HCT116 (cell line): ENCODE measurements at regions not wholly inside any gene's neighbourhood (a gene's known extent, or its start where the extent isn't known, plus 50 kb on each side); places are given as distances from the start of the nearest gene placed in this dataset.

ENCODE experiments used
- ATAC-seq: fragments of 200-7000 bp; cut with Tn5 transposase; 2 replicates; pipeline ENCODE4 v1.9.1; 2020; ENCODE audit warnings: mild to moderate bottlenecking, moderate library complexity
- BruUV-seq: library from RNA; stranded (reverse); fragments of 400-500 nt; replicated peaks from 2 replicates; lab custom pipeline; 2021; lab: Mats Ljungman, UMichigan
- CTCF ChIA-PET: fragments of 300-600 bp; sonication (Branson Sonifier 250); formaldehyde crosslinking; loops from one replicate; lab custom pipeline; 2021; ENCODE audit warnings: antibody characterized with exemption; lab: Charles Lee
- POLR2A ChIA-PET: fragments of 300-600, 350-600 bp; sonication (Branson Sonifier 250); formaldehyde crosslinking; loops from one replicate; lab custom pipeline; 2021; ENCODE audit warnings: antibody characterized with exemption; lab: Charles Lee
- RAD21 ChIA-PET, 2 experiments: fragments of 300-600 bp; sonication (Branson Sonifier 250); formaldehyde crosslinking; loops; one replicate each; lab custom pipeline; 2023; ENCODE audit warnings: low total read pairs in 2 of 2; ENCODE audit not compliant: uncharacterized antibody in 2 of 2, unreplicated experiment in 2 of 2, low non-redundant PET in 1 of 2; lab: Charles Lee
- DNase-seq: peaks from one replicate; pipeline ENCODE4 v3.0.0-alpha.2; 2010; ENCODE audit warnings: low read depth, low spot score
- H2AFZ ChIP-seq: fragments of 200-600 bp; shearing (Covaris generic), sonication (generic); 2 replicates; pipeline ENCODE4 v1.6.1; 2017; ENCODE audit warnings: low read depth, mixed run types, mixed read lengths, antibody characterized with exemption, low read length; ENCODE audit not compliant: poor library complexity, severe bottlenecking
- H3K27ac ChIP-seq: 2 replicates; pipeline ENCODE4 v1.5.1; 2012; ENCODE audit warnings: low read depth, low read length
- H3K27me3 ChIP-seq: fragments of 200-600 bp; sonication (generic); 2 replicates; pipeline ENCODE4 v1.6.1; 2016; ENCODE audit warnings: mixed run types, low read length, mixed read lengths; ENCODE audit not compliant: insufficient read depth
- H3K36me3 ChIP-seq, 2 experiments: fragments of 200-500 bp in 1 of 2; fragments of 200-600 bp in 1 of 2; sonication (Bioruptor generic) in 1 of 2; sonication (generic) in 1 of 2; 2 replicates each; pipeline versions ENCODE4 v1.5.1 to v1.6.1; 2014 to 2016; ENCODE audit warnings: low read length in 2 of 2, inconsistent platforms in 1 of 2, mixed read lengths in 1 of 2, mixed run types in 1 of 2; ENCODE audit not compliant: insufficient read depth in 2 of 2, control insufficient read depth in 1 of 2
- H3K4me1 ChIP-seq, 2 experiments: fragments of 200-600 bp in 1 of 2; sonication (generic) in 1 of 2; 2 replicates each; pipeline versions ENCODE4 v1.5.1 to v1.6.1; 2012 to 2017; ENCODE audit warnings: low read length in 2 of 2, inconsistent platforms in 1 of 2, mild to moderate bottlenecking in 1 of 2, mixed read lengths in 1 of 2, mixed run types in 1 of 2, moderate library complexity in 1 of 2; ENCODE audit not compliant: insufficient read depth in 2 of 2, control insufficient read depth in 1 of 2
- H3K4me2 ChIP-seq: fragments of 200-600 bp; sonication (generic); 2 replicates; pipeline ENCODE4 v1.6.1; 2017; ENCODE audit warnings: mixed run types, low read length, mixed read lengths
- H3K4me3 ChIP-seq, 2 experiments: fragments of 200-600 bp in 1 of 2; sonication (generic) in 1 of 2; replicated peaks in 1 of 2; 2 replicates each; pipeline ENCODE4 v1.5.1; 2011 to 2016; ENCODE audit warnings: low read length in 2 of 2, control low read depth in 1 of 2, low read depth in 1 of 2, mild to moderate bottlenecking in 1 of 2, mixed read lengths in 1 of 2, mixed run types in 1 of 2
- H3K79me2 ChIP-seq: fragments of 200-600 bp; sonication (generic); 2 replicates; pipeline ENCODE4 v1.6.1; 2017; ENCODE audit warnings: mild to moderate bottlenecking, mixed run types, low read length, moderate library complexity, mixed read lengths; ENCODE audit not compliant: insufficient read depth
- H3K9ac ChIP-seq: fragments of 200-600 bp; sonication (generic); 2 replicates; pipeline ENCODE4 v1.6.1; 2016; ENCODE audit warnings: low read length, mixed read lengths
- H3K9me2 ChIP-seq: fragments of 200-600 bp; sonication (generic), shearing (Covaris generic); 2 replicates; pipeline ENCODE4 v1.6.1; 2017; ENCODE audit warnings: mixed run types, mild to moderate bottlenecking, moderate library complexity; ENCODE audit not compliant: insufficient read depth
- H3K9me3 ChIP-seq, 2 experiments: fragments of 200-500 bp in 1 of 2; fragments of 200-600 bp in 1 of 2; sonication (Bioruptor generic) in 1 of 2; sonication (generic) in 1 of 2; 2 replicates each; pipeline ENCODE4 v1.6.1; 2014 to 2017; ENCODE audit warnings: low read length in 2 of 2, mixed read lengths in 2 of 2, inconsistent platforms in 1 of 2, low read depth in 1 of 2, mild to moderate bottlenecking in 1 of 2, mixed run types in 1 of 2, moderate library complexity in 1 of 2; ENCODE audit not compliant: control insufficient read depth in 1 of 2, insufficient read depth in 1 of 2
- H4K20me1 ChIP-seq: fragments of 200-600 bp; sonication (generic), shearing (Covaris generic); 2 replicates; pipeline ENCODE4 v1.6.1; 2017; ENCODE audit warnings: mixed run types, mild to moderate bottlenecking, moderate library complexity; ENCODE audit not compliant: insufficient read depth
- CEBPB ChIP-seq: IDR thresholded peaks from 2 replicates; pipeline ENCODE4 v1.6.1; 2012; ENCODE audit warnings: low read depth
- EGR1 ChIP-seq: IDR thresholded peaks from 2 replicates; pipeline ENCODE4 v1.6.1; 2012; ENCODE audit warnings: low read depth
- EZH2 ChIP-seq: fragments of 200-600 bp; sonication (generic); IDR thresholded peaks from 2 replicates; pipeline ENCODE4 v1.6.1; 2017; ENCODE audit warnings: antibody characterized with exemption, mixed run types
- JUND ChIP-seq: IDR thresholded peaks from 2 replicates; pipeline ENCODE4 v1.6.1; 2012
- POLR2A ChIP-seq: IDR thresholded peaks from 2 replicates; pipeline ENCODE4 v1.7.0; 2011; ENCODE audit warnings: borderline replicate concordance; ENCODE audit not compliant: insufficient read depth, insufficient read length; ENCODE audit errors: extremely low read depth
- POLR2AphosphoS5 ChIP-seq: IDR thresholded peaks from 2 replicates; pipeline ENCODE4 v1.6.1; 2011; ENCODE audit warnings: mild to moderate bottlenecking, low read depth, low read length, moderate library complexity
- TCF7L2 ChIP-seq: IDR thresholded peaks from 2 replicates; pipeline ENCODE4 v1.7.0; 2011; ENCODE audit warnings: borderline replicate concordance, inconsistent platforms; ENCODE audit not compliant: insufficient read depth, insufficient read length; ENCODE audit errors: extremely low read depth
- YY1 ChIP-seq: IDR thresholded peaks from 2 replicates; pipeline ENCODE4 v1.6.1; 2011; ENCODE audit warnings: low read length, low read depth, moderate library complexity, mild to moderate bottlenecking; ENCODE audit not compliant: insufficient replicate concordance; ENCODE audit errors: extremely low read depth
- ZNF274 ChIP-seq: fragments of 200-500 bp; sonication (Bioruptor generic); IDR thresholded peaks from 2 replicates; pipeline ENCODE4 v1.6.1; 2014; ENCODE audit warnings: mild to moderate bottlenecking, low read depth, low read length, inconsistent platforms
- intact Hi-C: fragments of 100-400 bp; cut with micrococcal nuclease; formaldehyde crosslinking; loops from 2 replicates; pipeline ENCODE4 v1.10.0; 2022
- TF ChIP-seq, protein P1 (sequence below): IDR thresholded peaks from 2 replicates; pipeline ENCODE4 v1.6.1; 2012
- TF ChIP-seq, protein P2 (sequence below): IDR thresholded peaks from 2 replicates; pipeline ENCODE4 v1.6.1; 2011; ENCODE audit warnings: mild to moderate bottlenecking, low read length, moderate library complexity; ENCODE audit not compliant: insufficient replicate concordance; ENCODE audit errors: extremely low read depth
- TF ChIP-seq, protein P3 (sequence below): IDR thresholded peaks from 2 replicates; pipeline ENCODE4 v1.6.1; 2012; ENCODE audit warnings: low read depth

DNA sequence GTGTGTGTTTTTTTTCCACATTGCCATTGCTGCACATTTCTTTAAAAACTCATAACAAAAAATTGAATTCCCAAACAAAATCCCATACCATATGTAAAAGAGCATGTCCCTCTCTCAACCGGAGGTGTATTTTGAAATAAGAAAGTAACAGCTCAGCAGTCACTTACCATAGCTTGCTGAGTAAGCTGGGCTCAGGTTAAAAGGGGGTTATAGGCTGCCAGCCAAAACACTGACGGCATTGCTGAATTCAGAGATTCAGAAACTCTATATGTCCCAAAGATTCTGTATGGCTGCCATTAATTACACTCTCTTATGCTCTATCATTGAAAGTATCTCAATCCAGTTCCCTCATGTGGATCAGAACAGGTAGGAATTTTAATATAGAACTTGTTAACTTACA is 276.0 kb downstream of the FOXG1 start:
- no TSS peak for BruUV-seq
- Histone ChIP-seq H3K27me3 (no peaks in the 10 kb centered on the region), H4K20me1 (no peaks in the 10 kb centered on the region), H3K4me3 (no peak overlapping the region), H3K36me3 (no peaks in the 10 kb centered on the region), H3K9me3 (peaks cover 3 to 18% of the 10 kb centered on the region in 2 experiments; a peak in 2 of 4 replicates), H3K79me2 (no peaks in the 10 kb centered on the region), H3K9ac (no peak overlapping the region), H3K4me2 (no peak overlapping the region), H3K4me1 (no peaks in the 10 kb centered on the region), H3K27ac (no peak overlapping the region), H2AFZ (no peak overlapping the region), H3K9me2 (no peaks in the 10 kb centered on the region)
- intact Hi-C loops = no loop called here
- TF ChIP-seq YY1 = no peak
- TF ChIP-seq, protein P1, sequence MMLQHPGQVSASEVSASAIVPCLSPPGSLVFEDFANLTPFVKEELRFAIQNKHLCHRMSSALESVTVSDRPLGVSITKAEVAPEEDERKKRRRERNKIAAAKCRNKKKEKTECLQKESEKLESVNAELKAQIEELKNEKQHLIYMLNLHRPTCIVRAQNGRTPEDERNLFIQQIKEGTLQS = no peak
- no peak for TF ChIP-seq TCF7L2
- no peak for TF ChIP-seq POLR2AphosphoS5
- no peak for TF ChIP-seq EGR1
- TF ChIP-seq JUND = no peak
- no peak for TF ChIP-seq POLR2A
- no peak for TF ChIP-seq ZNF274
- no peak for TF ChIP-seq CEBPB
- TF ChIP-seq, protein P2, sequence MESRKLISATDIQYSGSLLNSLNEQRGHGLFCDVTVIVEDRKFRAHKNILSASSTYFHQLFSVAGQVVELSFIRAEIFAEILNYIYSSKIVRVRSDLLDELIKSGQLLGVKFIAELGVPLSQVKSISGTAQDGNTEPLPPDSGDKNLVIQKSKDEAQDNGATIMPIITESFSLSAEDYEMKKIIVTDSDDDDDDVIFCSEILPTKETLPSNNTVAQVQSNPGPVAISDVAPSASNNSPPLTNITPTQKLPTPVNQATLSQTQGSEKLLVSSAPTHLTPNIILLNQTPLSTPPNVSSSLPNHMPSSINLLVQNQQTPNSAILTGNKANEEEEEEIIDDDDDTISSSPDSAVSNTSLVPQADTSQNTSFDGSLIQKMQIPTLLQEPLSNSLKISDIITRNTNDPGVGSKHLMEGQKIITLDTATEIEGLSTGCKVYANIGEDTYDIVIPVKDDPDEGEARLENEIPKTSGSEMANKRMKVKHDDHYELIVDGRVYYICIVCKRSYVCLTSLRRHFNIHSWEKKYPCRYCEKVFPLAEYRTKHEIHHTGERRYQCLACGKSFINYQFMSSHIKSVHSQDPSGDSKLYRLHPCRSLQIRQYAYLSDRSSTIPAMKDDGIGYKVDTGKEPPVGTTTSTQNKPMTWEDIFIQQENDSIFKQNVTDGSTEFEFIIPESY = no peak
- no peak for TF ChIP-seq EZH2
- TF ChIP-seq, protein P3, sequence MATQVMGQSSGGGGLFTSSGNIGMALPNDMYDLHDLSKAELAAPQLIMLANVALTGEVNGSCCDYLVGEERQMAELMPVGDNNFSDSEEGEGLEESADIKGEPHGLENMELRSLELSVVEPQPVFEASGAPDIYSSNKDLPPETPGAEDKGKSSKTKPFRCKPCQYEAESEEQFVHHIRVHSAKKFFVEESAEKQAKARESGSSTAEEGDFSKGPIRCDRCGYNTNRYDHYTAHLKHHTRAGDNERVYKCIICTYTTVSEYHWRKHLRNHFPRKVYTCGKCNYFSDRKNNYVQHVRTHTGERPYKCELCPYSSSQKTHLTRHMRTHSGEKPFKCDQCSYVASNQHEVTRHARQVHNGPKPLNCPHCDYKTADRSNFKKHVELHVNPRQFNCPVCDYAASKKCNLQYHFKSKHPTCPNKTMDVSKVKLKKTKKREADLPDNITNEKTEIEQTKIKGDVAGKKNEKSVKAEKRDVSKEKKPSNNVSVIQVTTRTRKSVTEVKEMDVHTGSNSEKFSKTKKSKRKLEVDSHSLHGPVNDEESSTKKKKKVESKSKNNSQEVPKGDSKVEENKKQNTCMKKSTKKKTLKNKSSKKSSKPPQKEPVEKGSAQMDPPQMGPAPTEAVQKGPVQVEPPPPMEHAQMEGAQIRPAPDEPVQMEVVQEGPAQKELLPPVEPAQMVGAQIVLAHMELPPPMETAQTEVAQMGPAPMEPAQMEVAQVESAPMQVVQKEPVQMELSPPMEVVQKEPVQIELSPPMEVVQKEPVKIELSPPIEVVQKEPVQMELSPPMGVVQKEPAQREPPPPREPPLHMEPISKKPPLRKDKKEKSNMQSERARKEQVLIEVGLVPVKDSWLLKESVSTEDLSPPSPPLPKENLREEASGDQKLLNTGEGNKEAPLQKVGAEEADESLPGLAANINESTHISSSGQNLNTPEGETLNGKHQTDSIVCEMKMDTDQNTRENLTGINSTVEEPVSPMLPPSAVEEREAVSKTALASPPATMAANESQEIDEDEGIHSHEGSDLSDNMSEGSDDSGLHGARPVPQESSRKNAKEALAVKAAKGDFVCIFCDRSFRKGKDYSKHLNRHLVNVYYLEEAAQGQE = no peak
- DNase-seq (no peak), ATAC-seq (no peak)
- RAD21 ChIA-PET = no interaction called here
- CTCF ChIA-PET = no interaction called here
- POLR2A ChIA-PET = no interaction called here
